Tibial artery (tissue), 4 donors: ENCODE measurements at regions not wholly inside any gene's neighbourhood (a gene's known extent, or its start where the extent isn't known, plus 50 kb on each side); places are given as distances from the start of the nearest gene placed in this dataset.

Experiments
- DNase-seq, 2 donors: peaks; one replicate each; pipeline ENCODE4 v3.0.0-alpha.2; 2019
- H3K27ac ChIP-seq, 2 donors: fragments of 200-600 bp; sonication (generic) in 1 of 2; 1 replicate in 1 of 2; 2 replicates in 1 of 2; pipeline ENCODE4 v1.5.1; 2018 to 2019; ENCODE audit warnings: mild to moderate bottlenecking in 1 of 2
- H3K27me3 ChIP-seq, 2 donors: fragments of 200-600 bp; sonication (generic) in 1 of 2; one replicate each; pipeline versions ENCODE4 v1.5.1 to v1.6.0; 2016 to 2019
- H3K36me3 ChIP-seq, 3 donors: fragments of 200-600 bp; sonication (generic) in 2 of 3; one replicate each; pipeline ENCODE4 v1.5.1; 2016 to 2019; ENCODE audit warnings: mild to moderate bottlenecking in 2 of 3
- H3K4me1 ChIP-seq, 4 donors: fragments of 200-600 bp; sonication (generic) in 2 of 4; 1 replicate in 3 of 4; 2 replicates in 1 of 4; pipeline ENCODE4 v1.5.1; 2016 to 2019
- H3K4me3 ChIP-seq, 2 donors: fragments of 200-600 bp; sonication (generic) in 1 of 2; 1 replicate in 1 of 2; 2 replicates in 1 of 2; pipeline ENCODE4 v1.5.1; 2018 to 2019; ENCODE audit warnings: mild to moderate bottlenecking in 2 of 2
- H3K9me3 ChIP-seq, 3 donors: fragments of 200-600 bp; sonication (generic) in 1 of 3; one replicate each; pipeline ENCODE4 v1.5.1; 2016 to 2019
- CTCF ChIP-seq, 2 experiments: fragments of 200-600 bp in 1 of 2; fragments of 450-650 bp in 1 of 2; IDR thresholded peaks; one replicate each; pipeline ENCODE4 v1.5.1; 2017 to 2019; ENCODE audit warnings: antibody characterized with exemption in 2 of 2, mild to moderate bottlenecking in 1 of 2, moderate library complexity in 1 of 2
- intact Hi-C: fragments of 100-400 bp; cut with DNase I; formaldehyde crosslinking; loops from one replicate; pipeline ENCODE4 v1.15.0; 2023; ENCODE audit warnings: low total_unique reads

GRCh38 chr1:222031318-222031717 lies 289.4 kb upstream of the DUSP10 start:
- H3K4me3 ChIP-seq: no peak overlapping the region
- TF ChIP-seq CTCF (IDR thresholded peaks at IDR 0.05): no peak

GRCh38 chr1:222028676-222029075 lies 286.8 kb upstream of the DUSP10 start:
- Histone ChIP-seq H3K27ac (no peak overlapping the region), H3K9me3 (no peaks in the 10 kb centered on the region), H3K4me1 (no peaks in the 10 kb centered on the region), H3K36me3 (no peaks in the 10 kb centered on the region), H3K27me3 (no peaks in the 10 kb centered on the region), H3K4me3 (no peak overlapping the region)
- intact Hi-C loops: no loop called here
- no peak for TF ChIP-seq CTCF (IDR thresholded peaks at IDR 0.05)
- DNase-seq: no peak

More at GRCh38 chr1:222031318-222031717, 289.4 kb upstream of the DUSP10 start:
- intact Hi-C loops: no loop called here
- DNase-seq: no peak
- Histone ChIP-seq H3K36me3 (no peaks in the 10 kb centered on the region), H3K27me3 (no peaks in the 10 kb centered on the region), H3K27ac (no peak overlapping the region), H3K4me1 (no peaks in the 10 kb centered on the region), H3K9me3 (no peaks in the 10 kb centered on the region)

- Histone ChIP-seq H3K9me3 (no peaks in the 10 kb centered on the region), H3K36me3 (no peaks in the 10 kb centered on the region), H3K27ac (no peak overlapping the region), H3K4me3 (no peak overlapping the region), H3K27me3 (no peaks in the 10 kb centered on the region), H3K4me1 (no peaks in the 10 kb centered on the region)
- intact Hi-C loops: no loop called here
- DNase-seq: no peak
- TF ChIP-seq CTCF (IDR thresholded peaks at IDR 0.05): no peak
Measured at GRCh38 chr1:222028116-222028515, 286.2 kb upstream of the DUSP10 start.

GRCh38 chr1:222026280-222026679 lies 284.4 kb upstream of the DUSP10 start:
- no peak overlapping the region for H3K27ac ChIP-seq
- intact Hi-C loops: no loop called here

GRCh38 chr1:222023025-222023424 lies 281.1 kb upstream of the DUSP10 start:
- no peaks in the 10 kb centered on the region for H3K4me1 ChIP-seq
- no peak for TF ChIP-seq CTCF (IDR thresholded peaks at IDR 0.05)
- DNase-seq: no peak
- H3K27me3 ChIP-seq: no peaks in the 10 kb centered on the region
- H3K9me3 ChIP-seq: no peaks in the 10 kb centered on the region
- no peak overlapping the region for H3K4me3 ChIP-seq
- no peaks in the 10 kb centered on the region for H3K36me3 ChIP-seq
- intact Hi-C loops: no loop called here
- no peak overlapping the region for H3K27ac ChIP-seq

More at GRCh38 chr1:222026280-222026679, 284.4 kb upstream of the DUSP10 start:
- no peaks in the 10 kb centered on the region for H3K27me3 ChIP-seq
- no peak for DNase-seq
- H3K36me3 ChIP-seq: no peaks in the 10 kb centered on the region
- H3K4me1 ChIP-seq: no peaks in the 10 kb centered on the region
- H3K9me3 ChIP-seq: no peaks in the 10 kb centered on the region
- no peak for TF ChIP-seq CTCF (IDR thresholded peaks at IDR 0.05)
- no peak overlapping the region for H3K4me3 ChIP-seq

GRCh38 chr1:222021129-222021528 lies 279.2 kb upstream of the DUSP10 start:
- DNase-seq: no peak
- no peak overlapping the region for H3K4me3 ChIP-seq

More at GRCh38 chr1:222021129-222021528, 279.2 kb upstream of the DUSP10 start:
- H3K4me1 ChIP-seq: no peaks in the 10 kb centered on the region
- H3K36me3 ChIP-seq: no peaks in the 10 kb centered on the region
- no peaks in the 10 kb centered on the region for H3K27me3 ChIP-seq
- no peak for TF ChIP-seq CTCF (IDR thresholded peaks at IDR 0.05)
- H3K9me3 ChIP-seq: no peaks in the 10 kb centered on the region
- intact Hi-C loops: no loop called here
- H3K27ac ChIP-seq: no peak overlapping the region
